GM21737 (cell line): ENCODE measurements at regions not wholly inside any gene's neighbourhood (a gene's known extent, or its start where the extent isn't known, plus 50 kb on each side); places are given as distances from the start of the nearest gene placed in this dataset.
"Not testable (repeated sequence)": the region's sequence is repeated elsewhere in the genome, so short reads cannot be mapped to it uniquely, and the experiment has no call there.

Experiments
- ATAC-seq: cut with Tn5 transposase; IDR thresholded peaks from one replicate; pipeline ENCODE4 v1.9.1; 2021; ENCODE audit warnings: mild to moderate bottlenecking, moderate library complexity; ENCODE audit not compliant: unreplicated experiment

- ATAC-seq: not testable (repeated sequence)
Observed at GRCh38 chr12:131272283-131272814, 318.6 kb downstream of the ADGRD1 start.

DNA sequence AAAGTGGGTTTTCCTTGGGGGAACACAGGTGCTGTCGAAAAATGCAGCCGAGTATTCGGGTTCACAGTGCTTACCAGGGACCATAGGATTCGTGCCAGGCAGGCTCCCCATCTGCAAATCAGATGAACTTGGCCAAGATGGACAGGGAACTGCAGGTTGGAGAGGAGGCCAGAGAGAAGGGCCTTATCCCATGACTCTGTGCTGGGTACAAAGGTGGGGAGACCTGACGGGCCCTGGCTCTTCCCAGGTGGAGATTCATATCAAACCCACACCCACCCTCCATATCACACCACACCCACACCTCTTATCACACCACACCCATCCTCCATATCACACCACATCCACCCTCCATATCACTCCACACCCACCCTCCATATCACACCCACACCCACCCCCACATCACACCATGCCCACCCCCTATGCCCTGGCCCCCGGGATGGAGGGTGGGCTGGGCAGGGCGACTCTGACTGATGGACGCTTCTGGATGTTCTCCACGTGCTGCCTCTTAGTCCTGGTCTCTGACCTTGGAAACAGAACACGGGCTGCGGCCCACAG lies 319.7 kb downstream of the ADGRD1 start:
- ATAC-seq: no peak

DNA sequence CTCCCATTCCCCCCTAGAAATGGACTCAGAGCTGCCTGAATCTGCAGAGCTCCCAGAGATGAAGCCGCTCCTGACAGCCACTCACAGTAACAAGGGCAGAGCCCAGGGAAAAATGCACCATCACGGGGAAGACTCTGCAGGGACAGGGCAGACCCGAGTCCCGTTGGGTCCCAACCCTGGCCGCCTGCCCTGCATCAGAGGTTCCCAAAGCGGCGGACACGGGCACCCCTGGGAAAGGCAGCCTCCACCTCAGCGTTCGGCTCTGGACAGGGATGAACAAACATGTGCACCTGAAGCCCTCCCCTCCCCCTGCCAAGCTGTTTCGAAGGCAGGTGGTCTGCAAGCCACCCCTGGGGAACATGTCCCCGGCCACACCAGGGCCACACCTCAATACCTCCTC lies 320.4 kb downstream of the ADGRD1 start:
- ATAC-seq: no peak

DNA sequence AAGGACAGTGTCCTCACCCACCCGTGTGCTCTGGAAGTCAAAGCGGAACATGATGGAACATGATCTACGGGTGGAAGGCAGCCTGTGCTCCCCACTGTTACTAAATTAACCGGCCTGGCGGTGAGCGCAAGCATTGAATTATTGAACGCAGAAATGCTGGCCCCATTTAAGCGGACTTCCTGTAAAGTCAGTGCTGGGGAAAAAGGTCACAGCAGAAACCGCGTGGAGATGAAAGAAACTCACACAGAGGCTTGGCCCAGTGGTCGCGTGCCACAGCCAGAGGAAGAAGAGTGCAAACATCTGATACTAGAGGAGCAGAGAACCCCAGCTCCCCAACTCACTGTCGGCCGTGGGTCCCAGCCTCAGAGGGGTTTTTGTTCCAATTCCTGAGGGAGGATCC lies 321.2 kb downstream of the ADGRD1 start:
- ATAC-seq: no peak

DNA sequence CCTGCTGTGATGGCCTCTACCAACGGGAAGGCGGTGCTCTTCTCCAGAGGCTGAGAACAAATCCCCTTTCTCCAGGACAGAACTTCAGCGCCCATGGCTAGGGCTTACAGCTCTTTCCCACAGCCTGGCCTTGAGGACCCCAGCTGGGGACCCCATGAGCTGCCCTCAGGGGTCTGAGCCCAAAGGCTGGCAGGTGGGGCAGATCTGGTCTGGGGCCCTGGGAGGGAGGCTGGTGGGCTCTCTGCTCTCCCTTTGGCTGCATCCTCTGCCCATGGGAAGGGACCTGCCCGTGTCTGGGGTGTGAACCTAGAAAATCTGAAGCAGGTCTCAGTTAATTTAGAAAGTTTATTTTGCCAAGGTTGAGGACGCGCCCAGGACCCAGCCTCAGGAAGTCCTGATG lies 322.1 kb downstream of the ADGRD1 start:
- ATAC-seq: no peak

- no peak for ATAC-seq
Observed at GRCh38 chr12:131276501-131277185, 322.9 kb downstream of the ADGRD1 start.

DNA sequence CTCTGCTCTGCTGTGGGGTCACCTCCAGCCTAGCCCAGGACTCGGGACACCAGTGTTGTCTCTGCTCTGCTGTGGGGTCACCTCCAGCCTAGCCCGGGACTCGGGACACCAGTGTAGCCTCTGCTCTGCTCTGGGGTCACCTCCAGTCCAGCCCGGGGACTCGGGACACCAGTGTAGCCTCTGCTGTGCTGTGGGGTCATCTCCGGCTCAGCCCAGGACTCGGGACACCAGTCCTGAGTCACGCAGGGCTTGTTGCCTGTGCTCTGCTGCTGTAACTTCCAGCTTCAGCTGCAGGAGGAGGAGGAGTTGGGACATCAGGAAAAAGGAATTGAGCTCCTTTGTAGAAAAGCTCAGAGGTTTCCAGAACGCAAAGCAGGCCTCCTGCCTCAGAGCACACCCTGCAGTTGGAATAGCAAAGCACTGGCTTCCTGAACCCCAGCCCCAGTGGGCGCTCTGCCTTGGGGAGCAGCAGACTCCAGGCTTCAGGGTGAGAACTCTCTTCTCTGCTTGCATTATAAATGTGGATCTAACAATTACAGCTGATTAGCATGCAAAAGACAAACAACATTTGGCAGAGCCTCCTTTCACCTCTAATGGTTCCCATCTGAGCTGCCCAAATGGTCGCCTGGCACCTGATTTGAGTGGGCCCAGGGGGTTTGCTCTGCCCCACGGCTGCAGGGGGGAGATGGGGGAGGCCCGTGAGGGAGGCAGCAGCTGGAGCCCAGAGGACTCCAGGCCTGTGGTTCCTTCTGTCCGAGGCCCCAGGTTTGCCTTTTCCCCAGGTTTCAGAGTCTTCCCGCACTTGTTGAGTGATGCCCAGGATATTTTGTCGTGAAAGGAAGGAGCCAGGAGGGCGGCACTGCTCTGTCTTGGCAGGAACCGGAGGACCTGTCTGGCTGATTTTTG lies 323.7 kb downstream of the ADGRD1 start:
- ATAC-seq: not testable (repeated sequence)

DNA sequence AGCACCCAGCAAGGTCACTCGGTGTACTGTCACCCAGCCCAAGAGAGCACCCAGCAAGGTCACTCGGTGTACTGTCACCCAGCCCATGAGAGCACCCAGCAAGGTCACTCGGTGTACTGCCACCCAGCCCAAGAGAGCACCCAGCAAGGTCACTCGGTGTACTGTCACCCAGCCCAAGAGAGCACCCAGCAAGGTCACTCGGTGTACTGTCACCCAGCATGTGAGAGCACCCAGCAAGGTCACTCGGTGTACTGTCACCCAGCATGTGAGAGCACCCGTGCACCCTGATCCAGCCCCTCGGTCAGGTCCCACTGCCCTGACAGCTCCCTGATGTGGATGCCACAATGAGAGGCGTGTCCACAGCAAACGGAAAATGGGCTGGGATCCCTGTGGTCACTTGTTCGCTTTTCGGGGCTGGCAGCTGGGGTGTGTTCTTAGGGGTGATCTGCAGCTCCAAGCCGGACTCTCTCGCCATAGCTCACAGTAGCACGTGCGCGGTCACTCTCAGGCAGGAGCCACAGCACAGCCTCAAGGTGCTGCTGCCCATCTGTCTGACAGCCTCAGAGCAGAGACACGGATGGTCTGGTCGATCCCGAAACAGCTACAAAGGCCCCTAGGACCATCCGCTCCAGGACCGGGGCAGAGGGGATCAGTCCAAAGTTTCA lies 324.9 kb downstream of the ADGRD1 start:
- not testable (repeated sequence) for ATAC-seq

GRCh38 chr12:131279281-131279921 lies 325.7 kb downstream of the ADGRD1 start:
- no peak for ATAC-seq

GRCh38 chr12:131280426-131280825 lies 326.7 kb downstream of the ADGRD1 start:
- no peak for ATAC-seq

- no peak for ATAC-seq
Observed at GRCh38 chr12:131281016-131281415, 327.3 kb downstream of the ADGRD1 start.

DNA sequence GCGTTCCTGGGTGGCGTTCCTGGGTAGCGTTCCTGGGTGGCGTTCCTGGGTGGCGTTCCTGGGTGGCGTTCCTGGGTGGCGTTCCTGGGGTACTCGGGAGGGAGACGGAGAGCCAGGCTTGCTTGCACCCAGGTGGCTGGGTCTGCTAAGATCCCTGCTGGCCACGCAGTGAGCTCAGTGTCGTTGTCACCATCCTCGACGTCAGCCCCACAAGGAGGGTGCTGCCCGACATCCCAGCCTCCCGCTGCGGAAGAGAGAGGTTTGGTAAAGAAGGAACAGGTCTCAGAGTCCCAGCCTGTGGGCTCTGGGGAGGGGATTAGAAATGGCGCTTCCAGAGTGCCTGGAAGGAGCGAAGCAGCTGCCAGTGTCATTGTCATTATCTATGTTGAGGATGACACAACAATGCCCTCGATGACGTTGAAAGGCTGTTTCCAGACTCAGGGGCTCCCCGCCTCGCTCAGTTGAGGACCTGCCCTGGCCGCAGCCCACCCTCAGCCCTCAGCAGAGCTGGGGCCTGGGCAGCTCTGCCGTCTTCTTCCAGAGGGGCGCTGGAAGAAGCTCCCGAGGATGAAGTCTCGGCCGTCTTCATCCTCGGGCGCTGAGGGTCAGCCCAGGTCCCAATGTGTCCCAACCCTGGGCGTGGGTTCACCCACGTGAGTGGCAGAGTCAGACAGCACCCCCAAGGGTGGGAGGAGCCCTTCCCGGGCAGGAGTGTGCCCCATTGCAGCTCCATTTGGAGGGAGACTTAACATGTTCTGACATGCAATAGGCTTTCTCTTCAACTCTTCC lies 328.8 kb downstream of the ADGRD1 start:
- ATAC-seq: no peak

GRCh38 chr12:131283191-131283861 lies 329.6 kb downstream of the ADGRD1 start:
- ATAC-seq: no peak

- ATAC-seq: not testable (repeated sequence)
Observed at GRCh38 chr12:131283862-131284825, 330.4 kb downstream of the ADGRD1 start.

- ATAC-seq: not testable (repeated sequence)
Observed at GRCh38 chr12:131284954-131285904, 331.5 kb downstream of the ADGRD1 start.

DNA sequence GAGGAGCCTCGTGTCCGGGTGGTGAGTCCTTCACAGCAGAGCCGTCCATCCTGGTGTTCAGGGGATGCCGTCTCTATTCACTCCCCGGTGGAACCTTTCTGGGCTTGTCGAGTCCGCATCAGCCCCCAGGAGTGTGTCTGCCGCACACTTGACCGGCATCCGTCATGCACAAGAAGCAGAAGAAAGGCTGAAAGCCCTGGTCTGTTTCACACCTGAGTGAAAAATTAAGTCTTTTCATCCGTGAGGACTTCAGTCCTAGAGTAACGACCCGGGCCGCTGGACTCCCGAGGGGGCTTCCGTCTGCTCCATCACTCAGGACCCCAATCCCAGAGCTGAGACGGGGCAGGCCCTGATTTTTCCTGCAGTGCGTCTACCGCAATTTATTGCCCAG lies 332.2 kb downstream of the ADGRD1 start:
- ATAC-seq: not testable (repeated sequence)

GRCh38 chr12:131286301-131286700 lies 332.6 kb downstream of the ADGRD1 start:
- not testable (repeated sequence) for ATAC-seq
